ENCODE measurements at regions not wholly inside any gene's neighbourhood (a gene's known extent, or its start where the extent isn't known, plus 50 kb on each side); places are given as distances from the start of the nearest gene placed in this dataset.

DNA sequence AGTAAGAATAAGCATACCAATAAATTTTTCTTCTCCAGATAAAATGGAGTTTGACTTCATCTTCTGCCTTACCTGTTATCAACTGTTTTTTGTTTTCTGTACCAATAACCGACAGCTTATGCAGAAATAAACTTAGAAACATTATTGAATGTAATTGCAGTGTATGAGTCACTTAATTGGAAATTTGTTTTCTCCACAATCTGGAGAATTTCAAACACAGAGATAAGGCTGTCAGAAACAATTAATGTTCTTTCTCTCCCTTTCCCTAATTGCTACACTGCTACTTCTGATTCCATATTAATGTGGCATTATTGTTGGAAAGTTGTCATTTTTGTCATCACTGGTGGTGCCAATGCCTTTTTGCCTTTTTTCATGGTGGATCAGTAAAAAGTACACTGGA is 180.3 kb downstream of the SLCO4C1 start:
- TF ChIP-seq, protein P1, sequence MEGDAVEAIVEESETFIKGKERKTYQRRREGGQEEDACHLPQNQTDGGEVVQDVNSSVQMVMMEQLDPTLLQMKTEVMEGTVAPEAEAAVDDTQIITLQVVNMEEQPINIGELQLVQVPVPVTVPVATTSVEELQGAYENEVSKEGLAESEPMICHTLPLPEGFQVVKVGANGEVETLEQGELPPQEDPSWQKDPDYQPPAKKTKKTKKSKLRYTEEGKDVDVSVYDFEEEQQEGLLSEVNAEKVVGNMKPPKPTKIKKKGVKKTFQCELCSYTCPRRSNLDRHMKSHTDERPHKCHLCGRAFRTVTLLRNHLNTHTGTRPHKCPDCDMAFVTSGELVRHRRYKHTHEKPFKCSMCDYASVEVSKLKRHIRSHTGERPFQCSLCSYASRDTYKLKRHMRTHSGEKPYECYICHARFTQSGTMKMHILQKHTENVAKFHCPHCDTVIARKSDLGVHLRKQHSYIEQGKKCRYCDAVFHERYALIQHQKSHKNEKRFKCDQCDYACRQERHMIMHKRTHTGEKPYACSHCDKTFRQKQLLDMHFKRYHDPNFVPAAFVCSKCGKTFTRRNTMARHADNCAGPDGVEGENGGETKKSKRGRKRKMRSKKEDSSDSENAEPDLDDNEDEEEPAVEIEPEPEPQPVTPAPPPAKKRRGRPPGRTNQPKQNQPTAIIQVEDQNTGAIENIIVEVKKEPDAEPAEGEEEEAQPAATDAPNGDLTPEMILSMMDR (conservative IDR thresholded peaks at IDR 0.05; ENCODE audit: low read depth in 2 of 2): no peak
- TF ChIP-seq POLR2AphosphoS5 (IDR thresholded peaks at IDR 0.05; ENCODE audit: low read depth): no peak
- no peak for TF ChIP-seq EZH2 (IDR thresholded peaks at IDR 0.05; ENCODE audit: low read depth, unreplicated experiment)
- TF ChIP-seq ZNF114 (CRISPR knock-in tag; IDR thresholded peaks at IDR 0.05): no peak
- no peak for TF ChIP-seq CREB1 (CRISPR knock-in tag; IDR thresholded peaks at IDR 0.05; ENCODE audit: low read depth)
- TF ChIP-seq, protein P2, sequence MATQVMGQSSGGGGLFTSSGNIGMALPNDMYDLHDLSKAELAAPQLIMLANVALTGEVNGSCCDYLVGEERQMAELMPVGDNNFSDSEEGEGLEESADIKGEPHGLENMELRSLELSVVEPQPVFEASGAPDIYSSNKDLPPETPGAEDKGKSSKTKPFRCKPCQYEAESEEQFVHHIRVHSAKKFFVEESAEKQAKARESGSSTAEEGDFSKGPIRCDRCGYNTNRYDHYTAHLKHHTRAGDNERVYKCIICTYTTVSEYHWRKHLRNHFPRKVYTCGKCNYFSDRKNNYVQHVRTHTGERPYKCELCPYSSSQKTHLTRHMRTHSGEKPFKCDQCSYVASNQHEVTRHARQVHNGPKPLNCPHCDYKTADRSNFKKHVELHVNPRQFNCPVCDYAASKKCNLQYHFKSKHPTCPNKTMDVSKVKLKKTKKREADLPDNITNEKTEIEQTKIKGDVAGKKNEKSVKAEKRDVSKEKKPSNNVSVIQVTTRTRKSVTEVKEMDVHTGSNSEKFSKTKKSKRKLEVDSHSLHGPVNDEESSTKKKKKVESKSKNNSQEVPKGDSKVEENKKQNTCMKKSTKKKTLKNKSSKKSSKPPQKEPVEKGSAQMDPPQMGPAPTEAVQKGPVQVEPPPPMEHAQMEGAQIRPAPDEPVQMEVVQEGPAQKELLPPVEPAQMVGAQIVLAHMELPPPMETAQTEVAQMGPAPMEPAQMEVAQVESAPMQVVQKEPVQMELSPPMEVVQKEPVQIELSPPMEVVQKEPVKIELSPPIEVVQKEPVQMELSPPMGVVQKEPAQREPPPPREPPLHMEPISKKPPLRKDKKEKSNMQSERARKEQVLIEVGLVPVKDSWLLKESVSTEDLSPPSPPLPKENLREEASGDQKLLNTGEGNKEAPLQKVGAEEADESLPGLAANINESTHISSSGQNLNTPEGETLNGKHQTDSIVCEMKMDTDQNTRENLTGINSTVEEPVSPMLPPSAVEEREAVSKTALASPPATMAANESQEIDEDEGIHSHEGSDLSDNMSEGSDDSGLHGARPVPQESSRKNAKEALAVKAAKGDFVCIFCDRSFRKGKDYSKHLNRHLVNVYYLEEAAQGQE (IDR thresholded peaks at IDR 0.05; ENCODE audit: unreplicated experiment): no peak
- TF ChIP-seq EZH2phosphoT487 (IDR thresholded peaks at IDR 0.05; ENCODE audit: unreplicated experiment): no peak
- TF ChIP-seq JUNB (IDR thresholded peaks at IDR 0.05; ENCODE audit: unreplicated experiment): no peak
- TF ChIP-seq, protein P3, sequence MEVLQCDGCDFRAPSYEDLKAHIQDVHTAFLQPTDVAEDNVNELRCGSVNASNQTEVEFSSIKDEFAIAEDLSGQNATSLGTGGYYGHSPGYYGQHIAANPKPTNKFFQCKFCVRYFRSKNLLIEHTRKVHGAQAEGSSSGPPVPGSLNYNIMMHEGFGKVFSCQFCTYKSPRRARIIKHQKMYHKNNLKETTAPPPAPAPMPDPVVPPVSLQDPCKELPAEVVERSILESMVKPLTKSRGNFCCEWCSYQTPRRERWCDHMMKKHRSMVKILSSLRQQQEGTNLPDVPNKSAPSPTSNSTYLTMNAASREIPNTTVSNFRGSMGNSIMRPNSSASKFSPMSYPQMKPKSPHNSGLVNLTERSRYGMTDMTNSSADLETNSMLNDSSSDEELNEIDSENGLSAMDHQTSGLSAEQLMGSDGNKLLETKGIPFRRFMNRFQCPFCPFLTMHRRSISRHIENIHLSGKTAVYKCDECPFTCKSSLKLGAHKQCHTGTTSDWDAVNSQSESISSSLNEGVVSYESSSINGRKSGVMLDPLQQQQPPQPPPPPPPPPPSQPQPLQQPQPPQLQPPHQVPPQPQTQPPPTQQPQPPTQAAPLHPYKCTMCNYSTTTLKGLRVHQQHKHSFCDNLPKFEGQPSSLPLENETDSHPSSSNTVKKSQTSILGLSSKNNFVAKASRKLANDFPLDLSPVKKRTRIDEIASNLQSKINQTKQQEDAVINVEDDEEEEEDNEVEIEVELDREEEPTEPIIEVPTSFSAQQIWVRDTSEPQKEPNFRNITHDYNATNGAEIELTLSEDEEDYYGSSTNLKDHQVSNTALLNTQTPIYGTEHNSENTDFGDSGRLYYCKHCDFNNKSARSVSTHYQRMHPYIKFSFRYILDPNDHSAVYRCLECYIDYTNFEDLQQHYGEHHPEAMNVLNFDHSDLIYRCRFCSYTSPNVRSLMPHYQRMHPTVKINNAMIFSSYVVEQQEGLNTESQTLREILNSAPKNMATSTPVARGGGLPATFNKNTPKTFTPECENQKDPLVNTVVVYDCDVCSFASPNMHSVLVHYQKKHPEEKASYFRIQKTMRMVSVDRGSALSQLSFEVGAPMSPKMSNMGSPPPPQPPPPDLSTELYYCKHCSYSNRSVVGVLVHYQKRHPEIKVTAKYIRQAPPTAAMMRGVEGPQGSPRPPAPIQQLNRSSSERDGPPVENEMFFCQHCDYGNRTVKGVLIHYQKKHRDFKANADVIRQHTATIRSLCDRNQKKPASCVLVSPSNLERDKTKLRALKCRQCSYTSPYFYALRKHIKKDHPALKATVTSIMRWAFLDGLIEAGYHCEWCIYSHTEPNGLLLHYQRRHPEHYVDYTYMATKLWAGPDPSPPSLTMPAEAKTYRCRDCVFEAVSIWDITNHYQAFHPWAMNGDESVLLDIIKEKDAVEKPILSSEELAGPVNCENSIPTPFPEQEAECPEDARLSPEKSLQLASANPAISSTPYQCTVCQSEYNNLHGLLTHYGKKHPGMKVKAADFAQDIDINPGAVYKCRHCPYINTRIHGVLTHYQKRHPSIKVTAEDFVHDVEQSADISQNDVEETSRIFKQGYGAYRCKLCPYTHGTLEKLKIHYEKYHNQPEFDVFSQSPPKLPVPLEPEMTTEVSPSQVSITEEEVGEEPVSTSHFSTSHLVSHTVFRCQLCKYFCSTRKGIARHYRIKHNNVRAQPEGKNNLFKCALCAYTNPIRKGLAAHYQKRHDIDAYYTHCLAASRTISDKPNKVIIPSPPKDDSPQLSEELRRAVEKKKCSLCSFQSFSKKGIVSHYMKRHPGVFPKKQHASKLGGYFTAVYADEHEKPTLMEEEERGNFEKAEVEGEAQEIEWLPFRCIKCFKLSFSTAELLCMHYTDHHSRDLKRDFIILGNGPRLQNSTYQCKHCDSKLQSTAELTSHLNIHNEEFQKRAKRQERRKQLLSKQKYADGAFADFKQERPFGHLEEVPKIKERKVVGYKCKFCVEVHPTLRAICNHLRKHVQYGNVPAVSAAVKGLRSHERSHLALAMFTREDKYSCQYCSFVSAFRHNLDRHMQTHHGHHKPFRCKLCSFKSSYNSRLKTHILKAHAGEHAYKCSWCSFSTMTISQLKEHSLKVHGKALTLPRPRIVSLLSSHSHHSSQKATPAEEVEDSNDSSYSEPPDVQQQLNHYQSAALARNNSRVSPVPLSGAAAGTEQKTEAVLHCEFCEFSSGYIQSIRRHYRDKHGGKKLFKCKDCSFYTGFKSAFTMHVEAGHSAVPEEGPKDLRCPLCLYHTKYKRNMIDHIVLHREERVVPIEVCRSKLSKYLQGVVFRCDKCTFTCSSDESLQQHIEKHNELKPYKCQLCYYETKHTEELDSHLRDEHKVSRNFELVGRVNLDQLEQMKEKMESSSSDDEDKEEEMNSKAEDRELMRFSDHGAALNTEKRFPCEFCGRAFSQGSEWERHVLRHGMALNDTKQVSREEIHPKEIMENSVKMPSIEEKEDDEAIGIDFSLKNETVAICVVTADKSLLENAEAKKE (CRISPR knock-in tag; IDR thresholded peaks at IDR 0.05): no peak
- TF ChIP-seq, protein P4, sequence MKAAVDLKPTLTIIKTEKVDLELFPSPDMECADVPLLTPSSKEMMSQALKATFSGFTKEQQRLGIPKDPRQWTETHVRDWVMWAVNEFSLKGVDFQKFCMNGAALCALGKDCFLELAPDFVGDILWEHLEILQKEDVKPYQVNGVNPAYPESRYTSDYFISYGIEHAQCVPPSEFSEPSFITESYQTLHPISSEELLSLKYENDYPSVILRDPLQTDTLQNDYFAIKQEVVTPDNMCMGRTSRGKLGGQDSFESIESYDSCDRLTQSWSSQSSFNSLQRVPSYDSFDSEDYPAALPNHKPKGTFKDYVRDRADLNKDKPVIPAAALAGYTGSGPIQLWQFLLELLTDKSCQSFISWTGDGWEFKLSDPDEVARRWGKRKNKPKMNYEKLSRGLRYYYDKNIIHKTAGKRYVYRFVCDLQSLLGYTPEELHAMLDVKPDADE (IDR thresholded peaks at IDR 0.05): no peak
- TF ChIP-seq ZNF331 (CRISPR knock-in tag; IDR thresholded peaks at IDR 0.05; ENCODE audit: low read depth): no peak
- no peak for TF ChIP-seq NANOG (IDR thresholded peaks at IDR 0.05; ENCODE audit: borderline replicate concordance)
- no peak for TF ChIP-seq STAT1 (IDR thresholded peaks at IDR 0.05; ENCODE audit: unreplicated experiment)
